Upper lobe of left lung (tissue), 6 donors: ENCODE measurements at regions not wholly inside any gene's neighbourhood (a gene's known extent, or its start where the extent isn't known, plus 50 kb on each side); places are given as distances from the start of the nearest gene placed in this dataset.

Source experiments
- ATAC-seq, 2 donors: fragments of 200-7000 bp; cut with Tn5 transposase; one replicate each; pipeline ENCODE4 v1.9.1; 2022; ENCODE audit warnings: mild to moderate bottlenecking in 2 of 2, moderate library complexity in 2 of 2; ENCODE audit not compliant: low FRiP score in 2 of 2
- DNase-seq, 2 donors: peaks; one replicate each; pipeline ENCODE4 v3.0.0-alpha.2; 2019 to 2020
- H3K27ac ChIP-seq, 4 donors: fragments of 200-600 bp; sonication (generic); one replicate each; pipeline ENCODE4 v1.5.1; 2016 to 2019
- H3K27me3 ChIP-seq, 4 donors: fragments of 200-600 bp; sonication (generic); one replicate each; pipeline ENCODE4 v1.5.1; 2017 to 2019
- H3K36me3 ChIP-seq, 4 donors: fragments of 200-600 bp; sonication (generic); one replicate each; pipeline ENCODE4 v1.5.1; 2016 to 2019
- H3K4me1 ChIP-seq, 4 donors: fragments of 200-600 bp; sonication (generic); one replicate each; pipeline ENCODE4 v1.5.1; 2018 to 2019
- H3K4me3 ChIP-seq, 4 donors: fragments of 200-600 bp; sonication (generic); one replicate each; pipeline ENCODE4 v1.5.1; 2017 to 2019; ENCODE audit warnings: mild to moderate bottlenecking in 2 of 4, moderate library complexity in 1 of 4
- H3K9me3 ChIP-seq, 4 donors: fragments of 200-600 bp; sonication (generic); one replicate each; pipeline ENCODE4 v1.5.1; 2018 to 2019
- CTCF ChIP-seq, 6 experiments: fragments of 450-650 bp in 4 of 6; fragments of 200-600 bp in 2 of 6; sonication (generic) in 2 of 6; IDR thresholded peaks; one replicate each; pipeline ENCODE4 v1.5.1; 2016 to 2019; ENCODE audit warnings: antibody characterized with exemption in 6 of 6
- EP300 ChIP-seq, 4 donors: sonication (generic); formaldehyde crosslinking; IDR thresholded peaks; one replicate each; pipeline ENCODE4 v1.5.1; 2017; ENCODE audit warnings: antibody characterized with exemption in 4 of 4, control low read depth in 2 of 4
- POLR2A ChIP-seq, 4 donors: fragments of 450-650 bp; IDR thresholded peaks; one replicate each; pipeline ENCODE4 v1.5.1; 2016 to 2017; ENCODE audit warnings: antibody characterized with exemption in 4 of 4, mild to moderate bottlenecking in 2 of 4
- POLR2AphosphoS5 ChIP-seq, 2 donors: sonication (generic); formaldehyde crosslinking; IDR thresholded peaks; one replicate each; pipeline ENCODE4 v1.5.1; 2017; ENCODE audit warnings: antibody characterized with exemption in 2 of 2
- WGBS, 2 donors: methylation state at CpG; one replicate each; pipeline ENCODE4 v1.1.5; 2017 to 2018; 5-methylcytosine and 5-hydroxymethylcytosine counted together
- donor health status: DM: no; HTN: no; CAD: no; lungs with moderate emphysema.
- donor health status: DM: no; HTN: yes; CAD: no; lungs with severe emphysema.

GRCh38 chr6:84282550-84282949 lies 55.1 kb upstream of the CEP162 start:
- WGBS, 2 donors = 44 to 53% methylated on average over 10 of the region's 10 CpGs
- DNase-seq (peak in 1 of 2 donors; percentile 22), ATAC-seq (no peak)
- H3K4me3 ChIP-seq = no peak overlapping the region
- no peaks in the 10 kb centered on the region for H3K9me3 ChIP-seq
- H3K4me1 ChIP-seq = no peaks in the 10 kb centered on the region
- H3K36me3 ChIP-seq = no peaks in the 10 kb centered on the region
- no peak overlapping the region for H3K27ac ChIP-seq
- no peaks in the 10 kb centered on the region for H3K27me3 ChIP-seq
- no peak for TF ChIP-seq POLR2AphosphoS5 (IDR thresholded peaks at IDR 0.05)
- TF ChIP-seq EP300 (IDR thresholded peaks at IDR 0.05) = no peak
- TF ChIP-seq CTCF (IDR thresholded peaks at IDR 0.05) = no peak
- TF ChIP-seq POLR2A (IDR thresholded peaks at IDR 0.05) = no peak

- Histone ChIP-seq H3K27ac (no peak overlapping the region), H3K9me3 (no peaks in the 10 kb centered on the region), H3K27me3 (no peaks in the 10 kb centered on the region), H3K4me1 (no peaks in the 10 kb centered on the region), H3K4me3 (no peak overlapping the region), H3K36me3 (no peaks in the 10 kb centered on the region)
- no peak for ATAC-seq
- 58 to 63% methylated on average over 1 of the region's 1 CpG for WGBS, 2 donors
- no peak for DNase-seq
- TF ChIP-seq POLR2AphosphoS5 (IDR thresholded peaks at IDR 0.05) (no peak), CTCF (IDR thresholded peaks at IDR 0.05) (no peak), EP300 (IDR thresholded peaks at IDR 0.05) (no peak), POLR2A (IDR thresholded peaks at IDR 0.05) (no peak)
These were observed 53.2 kb upstream of the CEP162 start for GRCh38 chr6:84280639-84281038.

- Histone ChIP-seq H3K9me3 (no peaks in the 10 kb centered on the region), H3K36me3 (no peaks in the 10 kb centered on the region), H3K27ac (no peak overlapping the region), H3K4me1 (no peaks in the 10 kb centered on the region), H3K27me3 (no peaks in the 10 kb centered on the region), H3K4me3 (no peak overlapping the region)
- no peak for DNase-seq
- TF ChIP-seq EP300 (IDR thresholded peaks at IDR 0.05) = no peak
- no peak for TF ChIP-seq CTCF (IDR thresholded peaks at IDR 0.05)
- no peak for TF ChIP-seq POLR2AphosphoS5 (IDR thresholded peaks at IDR 0.05)
- TF ChIP-seq POLR2A (IDR thresholded peaks at IDR 0.05) = no peak
- ATAC-seq = no peak
These were observed 52.6 kb upstream of the CEP162 start for GRCh38 chr6:84280030-84280429.

GRCh38 chr6:84278321-84278998 lies 51.0 kb upstream of the CEP162 start:
- DNase-seq (no peak), ATAC-seq (no peak)
- no peaks in the 10 kb centered on the region for H3K4me1 ChIP-seq
- H3K27me3 ChIP-seq = no peaks in the 10 kb centered on the region
- no peak overlapping the region for H3K27ac ChIP-seq
- TF ChIP-seq POLR2AphosphoS5 (IDR thresholded peaks at IDR 0.05) (no peak), CTCF (IDR thresholded peaks at IDR 0.05) (no peak)
- H3K4me3 ChIP-seq = no peak overlapping the region
- no peaks in the 10 kb centered on the region for H3K36me3 ChIP-seq
- H3K9me3 ChIP-seq = no peaks in the 10 kb centered on the region
- 53 to 62% methylated on average over 6 of the region's 6 CpGs for WGBS, 2 donors
